GM12878 (cell line): ENCODE measurements at regions not wholly inside any gene's neighbourhood (a gene's known extent, or its start where the extent isn't known, plus 50 kb on each side); places are given as distances from the start of the nearest gene placed in this dataset.

Source experiments
- ATAC-seq: fragments of 200-7000 bp; cut with Tn5 transposase; 3 replicates; pipeline ENCODE4 v1.9.1; 2020; ENCODE audit warnings: mild to moderate bottlenecking, moderate library complexity
- BruUV-seq: library from RNA; stranded (reverse); fragments of 400-500 nt; replicated peaks from 2 replicates; lab custom pipeline; 2021; lab: Mats Ljungman, UMichigan
- CTCF ChIA-PET: fragments of 300-600 bp; sonication (Branson Sonifier 250); formaldehyde crosslinking; extraction: SDS; loops from one replicate; lab custom pipeline; 2021; ENCODE audit warnings: inconsistent platforms; lab: Yijun Ruan, JAX
- POLR2A ChIA-PET: fragments of 350-600 bp; formaldehyde crosslinking; extraction: SDS; loops from one replicate; lab custom pipeline; 2021; ENCODE audit warnings: inconsistent platforms; lab: Charles Lee
- RAD21 ChIA-PET: fragments of 300-600 bp; sonication (Branson Sonifier 250); formaldehyde crosslinking; loops from one replicate; lab custom pipeline; 2023; ENCODE audit warnings: antibody characterized with exemption; ENCODE audit not compliant: unreplicated experiment; lab: Charles Lee
- SMC1A ChIA-PET: fragments of 300-600 bp; sonication (Branson Sonifier 250); formaldehyde crosslinking; loops from one replicate; lab custom pipeline; 2023; ENCODE audit not compliant: unreplicated experiment, uncharacterized antibody; lab: Charles Lee
- DNase-seq: peaks from one replicate; pipeline ENCODE4 v3.0.0-alpha.2; 2011; ENCODE audit warnings: low read depth, low spot score
- FAIRE-seq: peaks from 3 replicates; lab custom pipeline; 2011; peaks lifted over from hg19 to GRCh38; lab: Jason Lieb, UNC
- H2AFZ ChIP-seq: 2 replicates; pipeline ENCODE4 v1.6.0; 2011; ENCODE audit warnings: low read depth, low read length, control low read depth; ENCODE audit not compliant: control insufficient read depth
- H3K27ac ChIP-seq: 2 replicates; pipeline ENCODE4 v1.5.1; 2011; ENCODE audit warnings: control low read depth; ENCODE audit not compliant: control insufficient read depth, insufficient read depth
- H3K27me3 ChIP-seq, 2 experiments: replicated peaks in 1 of 2; 2 replicates each; pipeline versions ENCODE4 v1.6.0 to v1.6.1; 2011; ENCODE audit warnings: low read length in 1 of 2; ENCODE audit not compliant: control insufficient read depth in 2 of 2, insufficient read depth in 2 of 2
- H3K36me3 ChIP-seq, 2 experiments: 2 replicates each; pipeline ENCODE4 v1.5.1; 2011; ENCODE audit warnings: low read length in 1 of 2; ENCODE audit not compliant: control insufficient read depth in 2 of 2, insufficient read depth in 2 of 2
- H3K4me1 ChIP-seq: 2 replicates; pipeline ENCODE4 v1.6.1; 2011; ENCODE audit warnings: mild to moderate bottlenecking, low read length, moderate library complexity, mixed read lengths; ENCODE audit not compliant: control insufficient read depth, insufficient read depth
- H3K4me2 ChIP-seq: 2 replicates; pipeline ENCODE4 v1.6.0; 2011; ENCODE audit warnings: control low read depth; ENCODE audit not compliant: control insufficient read depth, insufficient read depth
- H3K4me3 ChIP-seq: fragments of 200-600 bp; sonication (generic); 2 replicates; pipeline ENCODE4 v1.5.1; 2016
- H3K79me2 ChIP-seq: 2 replicates; pipeline ENCODE4 v1.6.0; 2011; ENCODE audit warnings: low read length; ENCODE audit not compliant: control insufficient read depth, insufficient read depth
- H3K9ac ChIP-seq: 2 replicates; pipeline ENCODE4 v1.8.0; 2011; ENCODE audit warnings: low read length, control low read depth, mixed read lengths; ENCODE audit not compliant: control insufficient read depth, insufficient read depth
- H3K9me3 ChIP-seq: replicated peaks from 3 replicates; pipeline ENCODE4 v1.5.1; 2011; ENCODE audit warnings: mild to moderate bottlenecking, low read length; ENCODE audit not compliant: control insufficient read depth, insufficient read depth
- H4K20me1 ChIP-seq: 2 replicates; pipeline ENCODE4 v1.6.0; 2011; ENCODE audit not compliant: control insufficient read depth, insufficient read depth
- CHD1 ChIP-seq: IDR thresholded peaks from 2 replicates; pipeline ENCODE4 v1.6.1; 2012; ENCODE audit warnings: low read depth, low read length, improper control_type of control experiment
- NFYA ChIP-seq: IDR thresholded peaks from 2 replicates; pipeline ENCODE4 v1.6.1; 2011; ENCODE audit warnings: low read depth, mild to moderate bottlenecking, low read length, improper control_type of control experiment, borderline replicate concordance
- NR2C2 ChIP-seq: IDR thresholded peaks from 2 replicates; pipeline ENCODE4 v1.6.1; 2011; ENCODE audit warnings: borderline replicate concordance, low read depth; ENCODE audit not compliant: control insufficient read depth, insufficient read length
- PRDM15 ChIP-seq: fragments of 450-650 bp; formaldehyde crosslinking; IDR thresholded peaks from 2 replicates; pipeline ENCODE4 v1.4.0; 2020; ENCODE audit warnings: mild to moderate bottlenecking, moderate library complexity
- RBBP5 ChIP-seq: fragments of 200-600 bp; sonication (generic); conservative IDR thresholded peaks from 2 replicates; pipeline ENCODE4 v1.6.1; 2016
- SUZ12 ChIP-seq: fragments of 200-600 bp; sonication (generic); IDR thresholded peaks from one replicate; pipeline ENCODE4 v1.6.1; 2018; ENCODE audit warnings: antibody characterized with exemption, mild to moderate bottlenecking; ENCODE audit not compliant: unreplicated experiment
- WGBS: methylation state at CpG from one replicate; pipeline ENCODE4 v1.1.6; 2016; ENCODE audit warnings: low lambda C conversion rate; ENCODE audit not compliant: insufficient replicate concordance, insufficient coverage; ENCODE audit errors: missing lambda C conversion rate; 5-methylcytosine and 5-hydroxymethylcytosine counted together
- in situ Hi-C: fragments of 300-500 bp; cut with MboI; formaldehyde crosslinking; loops from 9 replicates; pipeline ENCODE4 v1.14.3; 2018; ENCODE audit warnings: mixed read lengths
- intact Hi-C: fragments of 100-400 bp; cut with micrococcal nuclease; formaldehyde crosslinking; loops from one replicate; pipeline ENCODE4 v1.14.2; 2022; ENCODE audit not compliant: unreplicated experiment

GRCh38 chr11:95585752-95586077, 203.9 kb downstream of the FAM76B start (continued):
- no peak for TF ChIP-seq NFYA
- no peak for TF ChIP-seq PRDM15 (CRISPR knock-in tag)
- TF ChIP-seq SUZ12: no peak
- TF ChIP-seq NR2C2: no peak

GRCh38 chr11:95585069-95585751, 204.4 kb downstream of the FAM76B start:
- CTCF ChIA-PET: interaction anchor here (1.2 kb wide), 1 partner anchor 120 kb away, joined by 4 read pairs; no protein-coding TSS in a partner anchor
- POLR2A ChIA-PET: interaction anchor here (0.6 kb wide), 1 partner anchor 28 kb away, joined by 4 read pairs; no protein-coding TSS in a partner anchor
- H3K9me3 ChIP-seq: no peaks in the 10 kb centered on the region
- H3K79me2 ChIP-seq: no peaks in the 10 kb centered on the region
- 57% methylated on average over 3 of the region's 3 CpGs for WGBS
- no peak for DNase-seq
- no peaks in the 10 kb centered on the region for H3K4me1 ChIP-seq
- no peak overlapping the region for H3K4me3 ChIP-seq
- SMC1A ChIA-PET: interaction anchor here (1.0 to 1.4 kb wide), 3 partner anchors 22 to 239 kb away, joined by 3 to 4 read pairs (median 3); no protein-coding TSS in a partner anchor
- no peak overlapping the region for H3K27ac ChIP-seq
- no peak overlapping the region for H2AFZ ChIP-seq
- no TSS peak for BruUV-seq
- H3K9ac ChIP-seq: no peak overlapping the region
- H4K20me1 ChIP-seq: no peaks in the 10 kb centered on the region
- no peaks in the 10 kb centered on the region for H3K27me3 ChIP-seq
- in situ Hi-C loops: no loop called here
- intact Hi-C loops: no loop called here
- no peak for ATAC-seq
- TF ChIP-seq RBBP5 (no peak), CHD1 (no peak)
- no peak overlapping the region for H3K4me2 ChIP-seq
- no peak for FAIRE-seq
- RAD21 ChIA-PET: interaction anchor here (0.9 to 1.0 kb wide), 2 partner anchors 24 to 28 kb away, joined by 3 to 5 read pairs; no protein-coding TSS in a partner anchor
- H3K36me3 ChIP-seq: no peaks in the 10 kb centered on the region
